Tibial artery (tissue), 4 donors: ENCODE measurements at regions not wholly inside any gene's neighbourhood (a gene's known extent, or its start where the extent isn't known, plus 50 kb on each side); places are given as distances from the start of the nearest gene placed in this dataset.

Experiments
- DNase-seq, 2 donors: peaks; one replicate each; pipeline ENCODE4 v3.0.0-alpha.2; 2019
- H3K27ac ChIP-seq, 2 donors: fragments of 200-600 bp; sonication (generic) in 1 of 2; 1 replicate in 1 of 2; 2 replicates in 1 of 2; pipeline ENCODE4 v1.5.1; 2018 to 2019; ENCODE audit warnings: mild to moderate bottlenecking in 1 of 2
- H3K27me3 ChIP-seq, 2 donors: fragments of 200-600 bp; sonication (generic) in 1 of 2; one replicate each; pipeline versions ENCODE4 v1.5.1 to v1.6.0; 2016 to 2019
- H3K36me3 ChIP-seq, 3 donors: fragments of 200-600 bp; sonication (generic) in 2 of 3; one replicate each; pipeline ENCODE4 v1.5.1; 2016 to 2019; ENCODE audit warnings: mild to moderate bottlenecking in 2 of 3
- H3K4me1 ChIP-seq, 4 donors: fragments of 200-600 bp; sonication (generic) in 2 of 4; 1 replicate in 3 of 4; 2 replicates in 1 of 4; pipeline ENCODE4 v1.5.1; 2016 to 2019
- H3K4me3 ChIP-seq, 2 donors: fragments of 200-600 bp; sonication (generic) in 1 of 2; 1 replicate in 1 of 2; 2 replicates in 1 of 2; pipeline ENCODE4 v1.5.1; 2018 to 2019; ENCODE audit warnings: mild to moderate bottlenecking in 2 of 2
- H3K9me3 ChIP-seq, 3 donors: fragments of 200-600 bp; sonication (generic) in 1 of 3; one replicate each; pipeline ENCODE4 v1.5.1; 2016 to 2019
- CTCF ChIP-seq, 2 experiments: fragments of 200-600 bp in 1 of 2; fragments of 450-650 bp in 1 of 2; IDR thresholded peaks; one replicate each; pipeline ENCODE4 v1.5.1; 2017 to 2019; ENCODE audit warnings: antibody characterized with exemption in 2 of 2, mild to moderate bottlenecking in 1 of 2, moderate library complexity in 1 of 2
- intact Hi-C: fragments of 100-400 bp; cut with DNase I; formaldehyde crosslinking; loops from one replicate; pipeline ENCODE4 v1.15.0; 2023; ENCODE audit warnings: low total_unique reads

DNA sequence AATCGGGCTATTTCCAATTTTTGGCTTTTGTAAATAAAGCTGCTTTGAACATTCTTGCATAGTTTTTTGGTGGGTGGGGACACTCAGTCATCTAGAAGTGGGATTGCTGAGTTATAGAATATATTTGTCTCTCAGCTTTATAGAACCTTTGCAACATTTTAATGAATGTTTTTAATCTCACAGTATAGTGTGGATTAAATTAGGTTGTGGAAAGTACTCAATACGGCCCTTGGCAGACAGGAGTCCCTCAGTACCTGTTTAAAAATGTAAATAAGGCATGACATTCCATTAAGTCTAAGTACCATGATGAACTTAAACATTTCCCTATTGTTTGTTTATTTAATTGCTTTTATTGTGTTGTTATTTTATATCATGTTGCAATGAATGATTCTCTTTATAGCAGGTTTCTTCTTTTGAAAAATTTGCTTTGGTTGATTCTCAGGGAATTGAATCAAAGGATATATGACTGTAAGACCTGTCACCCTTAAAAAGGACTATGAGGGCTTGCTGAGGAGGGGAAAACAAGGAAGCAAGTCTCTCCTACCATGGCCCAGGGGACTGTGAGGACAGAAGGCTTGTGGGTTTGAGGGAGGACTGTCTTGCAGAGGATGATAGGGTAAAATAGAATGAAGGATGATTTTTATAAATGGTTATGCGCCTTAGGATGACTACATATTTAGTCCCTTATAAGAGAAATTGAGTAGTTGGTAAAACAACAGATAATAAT is 165.1 kb downstream of the RPIA start:
- intact Hi-C loops: no loop called here
- H3K27ac ChIP-seq: no peak overlapping the region
- H3K27me3 ChIP-seq: peaks cover 0 to 2% of the 10 kb centered on the region in 2 donors
- no peak overlapping the region for H3K4me3 ChIP-seq
- TF ChIP-seq CTCF (IDR thresholded peaks at IDR 0.05): no peak
- no peaks in the 10 kb centered on the region for H3K36me3 ChIP-seq
- no peaks in the 10 kb centered on the region for H3K9me3 ChIP-seq
- H3K4me1 ChIP-seq: no peaks in the 10 kb centered on the region
- no peak for DNase-seq

GRCh38 chr2:88857274-88857741 is 165.8 kb downstream of the RPIA start:
- Histone ChIP-seq H3K9me3 (no peaks in the 10 kb centered on the region), H3K27me3 (no peaks in the 10 kb centered on the region), H3K4me3 (no peak overlapping the region), H3K4me1 (no peaks in the 10 kb centered on the region), H3K27ac (no peak overlapping the region), H3K36me3 (no peaks in the 10 kb centered on the region)
- DNase-seq: no peak
- TF ChIP-seq CTCF (IDR thresholded peaks at IDR 0.05): no peak
- intact Hi-C loops: no loop called here

DNA sequence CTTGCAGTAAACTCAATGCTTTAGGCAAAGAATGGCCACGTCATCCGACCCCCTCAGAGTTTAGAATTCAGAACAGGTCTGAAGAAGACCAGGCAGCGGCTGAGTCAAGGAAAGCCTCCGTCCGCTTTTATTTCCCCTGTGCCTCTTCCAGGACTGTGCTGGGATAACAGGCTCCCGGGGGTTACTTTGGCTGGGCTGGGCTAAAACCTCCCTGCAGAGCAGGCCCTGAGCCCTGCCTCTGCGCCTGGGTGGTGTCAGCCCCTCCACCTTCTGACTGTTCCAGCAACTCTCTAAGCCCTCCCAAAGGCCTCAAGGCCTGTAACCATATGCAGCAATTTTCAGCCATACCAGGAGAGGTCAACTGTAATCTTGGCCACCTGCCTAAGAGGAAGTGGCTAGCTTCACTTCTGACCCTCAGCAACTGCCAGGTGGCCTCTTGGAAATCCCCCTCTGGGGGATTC is 166.5 kb downstream of the RPIA start:
- intact Hi-C loops: no loop called here
- TF ChIP-seq CTCF (IDR thresholded peaks at IDR 0.05): no peak
- DNase-seq: no peak
- H3K27me3 ChIP-seq: no peaks in the 10 kb centered on the region
- no peak overlapping the region for H3K27ac ChIP-seq
- no peaks in the 10 kb centered on the region for H3K4me1 ChIP-seq
- H3K36me3 ChIP-seq: no peaks in the 10 kb centered on the region
- no peaks in the 10 kb centered on the region for H3K9me3 ChIP-seq
- no peak overlapping the region for H3K4me3 ChIP-seq

DNA sequence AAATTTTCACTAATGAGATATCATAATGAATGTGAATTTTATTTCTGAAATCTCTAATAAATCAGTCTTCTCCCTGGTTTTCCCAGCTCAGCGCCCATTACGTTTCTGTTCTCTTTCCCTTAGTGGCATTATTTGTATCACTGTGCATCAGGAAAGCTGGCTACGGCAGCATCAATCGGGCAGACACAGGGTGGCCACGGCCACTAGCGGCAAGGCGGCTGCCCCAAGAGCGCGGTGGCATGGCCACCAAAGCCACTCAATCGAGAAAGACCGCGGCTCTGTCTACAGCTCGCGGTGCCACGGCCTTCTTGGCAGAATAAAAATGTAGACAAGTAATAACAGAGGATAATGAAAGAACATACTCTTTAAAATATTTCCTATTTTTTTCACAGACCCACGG is 168.0 kb downstream of the RPIA start:
- intact Hi-C loops: no loop called here
- no peak for DNase-seq
- no peak for TF ChIP-seq CTCF (IDR thresholded peaks at IDR 0.05)
- no peaks in the 10 kb centered on the region for H3K36me3 ChIP-seq
- no peak overlapping the region for H3K27ac ChIP-seq
- no peak overlapping the region for H3K4me3 ChIP-seq
- H3K9me3 ChIP-seq: no peaks in the 10 kb centered on the region
- no peaks in the 10 kb centered on the region for H3K4me1 ChIP-seq
- H3K27me3 ChIP-seq: no peaks in the 10 kb centered on the region

GRCh38 chr2:88860421-88861075 is 169.1 kb downstream of the RPIA start:
- no peaks in the 10 kb centered on the region for H3K27me3 ChIP-seq
- H3K4me1 ChIP-seq: no peaks in the 10 kb centered on the region
- H3K27ac ChIP-seq: no peak overlapping the region
- no peaks in the 10 kb centered on the region for H3K9me3 ChIP-seq
- TF ChIP-seq CTCF (IDR thresholded peaks at IDR 0.05): no peak
- intact Hi-C loops: no loop called here
- no peak for DNase-seq
- H3K36me3 ChIP-seq: no peaks in the 10 kb centered on the region
- no peak overlapping the region for H3K4me3 ChIP-seq
